Mesothelial cell of epicardium (in vitro differentiated cells): ENCODE measurements at regions not wholly inside any gene's neighbourhood (a gene's known extent, or its start where the extent isn't known, plus 50 kb on each side); places are given as distances from the start of the nearest gene placed in this dataset.

Source experiments
- DNase-seq, 2 experiments: peaks; one replicate each; pipeline ENCODE4 v3.0.0; 2021; ENCODE audit warnings: low spot score in 2 of 2; ENCODE audit not compliant: unreplicated experiment in 2 of 2
- H3K27ac Mint-ChIP-seq: 2 replicates; pipeline ENCODE4 v1.8.0; 2021; ENCODE audit warnings: mixed read lengths
- H3K27me3 Mint-ChIP-seq: 2 replicates; pipeline ENCODE4 v1.8.0; 2021; ENCODE audit warnings: low read depth, mixed read lengths
- H3K36me3 Mint-ChIP-seq: 2 replicates; pipeline ENCODE4 v1.8.0; 2021; ENCODE audit warnings: mixed read lengths
- H3K4me1 Mint-ChIP-seq: 2 replicates; pipeline ENCODE4 v1.8.0; 2021; ENCODE audit warnings: mixed read lengths
- H3K4me3 Mint-ChIP-seq: 2 replicates; pipeline ENCODE4 v1.8.0; 2021; ENCODE audit warnings: mild to moderate bottlenecking, moderate library complexity, mixed read lengths
- H3K9me3 Mint-ChIP-seq: 2 replicates; pipeline ENCODE4 v1.8.0; 2021; ENCODE audit warnings: mixed read lengths
- TF ChIP-seq, protein P1 (sequence below): fragments of 200-600 bp; sonication (generic); IDR thresholded peaks from one replicate; pipeline ENCODE4 v1.5.0; 2021; ENCODE audit warnings: antibody characterized with exemption; ENCODE audit not compliant: unreplicated experiment

DNA sequence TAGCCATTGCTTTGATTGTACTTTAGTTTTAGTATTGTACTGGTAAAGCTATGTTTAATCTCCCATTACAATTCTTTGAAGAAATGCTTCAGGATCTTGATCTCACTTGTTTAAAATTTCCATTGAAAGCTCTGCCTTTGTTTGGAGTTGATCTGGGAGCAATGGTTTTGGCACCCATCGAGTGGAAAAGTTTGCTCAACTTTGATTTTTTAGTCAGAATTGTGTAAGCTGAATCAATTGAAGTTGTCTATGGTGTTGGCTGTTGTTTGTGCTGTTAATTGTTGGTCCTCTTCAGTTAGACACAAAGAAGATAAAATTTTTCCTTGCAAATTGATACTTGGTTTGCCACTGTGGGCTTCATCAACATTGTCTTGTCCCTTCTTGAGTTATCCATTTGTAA is 99.8 kb upstream of the ADAD1 start:
- Mint-ChIP-seq H3K4me3 (no peak overlapping the region), H3K27me3 (no peaks in the 10 kb centered on the region), H3K9me3 (no peaks in the 10 kb centered on the region), H3K27ac (no peak overlapping the region), H3K36me3 (peaks cover 30% of the 10 kb centered on the region), H3K4me1 (no peaks in the 10 kb centered on the region)
- TF ChIP-seq, protein P1, sequence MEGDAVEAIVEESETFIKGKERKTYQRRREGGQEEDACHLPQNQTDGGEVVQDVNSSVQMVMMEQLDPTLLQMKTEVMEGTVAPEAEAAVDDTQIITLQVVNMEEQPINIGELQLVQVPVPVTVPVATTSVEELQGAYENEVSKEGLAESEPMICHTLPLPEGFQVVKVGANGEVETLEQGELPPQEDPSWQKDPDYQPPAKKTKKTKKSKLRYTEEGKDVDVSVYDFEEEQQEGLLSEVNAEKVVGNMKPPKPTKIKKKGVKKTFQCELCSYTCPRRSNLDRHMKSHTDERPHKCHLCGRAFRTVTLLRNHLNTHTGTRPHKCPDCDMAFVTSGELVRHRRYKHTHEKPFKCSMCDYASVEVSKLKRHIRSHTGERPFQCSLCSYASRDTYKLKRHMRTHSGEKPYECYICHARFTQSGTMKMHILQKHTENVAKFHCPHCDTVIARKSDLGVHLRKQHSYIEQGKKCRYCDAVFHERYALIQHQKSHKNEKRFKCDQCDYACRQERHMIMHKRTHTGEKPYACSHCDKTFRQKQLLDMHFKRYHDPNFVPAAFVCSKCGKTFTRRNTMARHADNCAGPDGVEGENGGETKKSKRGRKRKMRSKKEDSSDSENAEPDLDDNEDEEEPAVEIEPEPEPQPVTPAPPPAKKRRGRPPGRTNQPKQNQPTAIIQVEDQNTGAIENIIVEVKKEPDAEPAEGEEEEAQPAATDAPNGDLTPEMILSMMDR, result no peak
- DNase-seq, result no peak

DNA sequence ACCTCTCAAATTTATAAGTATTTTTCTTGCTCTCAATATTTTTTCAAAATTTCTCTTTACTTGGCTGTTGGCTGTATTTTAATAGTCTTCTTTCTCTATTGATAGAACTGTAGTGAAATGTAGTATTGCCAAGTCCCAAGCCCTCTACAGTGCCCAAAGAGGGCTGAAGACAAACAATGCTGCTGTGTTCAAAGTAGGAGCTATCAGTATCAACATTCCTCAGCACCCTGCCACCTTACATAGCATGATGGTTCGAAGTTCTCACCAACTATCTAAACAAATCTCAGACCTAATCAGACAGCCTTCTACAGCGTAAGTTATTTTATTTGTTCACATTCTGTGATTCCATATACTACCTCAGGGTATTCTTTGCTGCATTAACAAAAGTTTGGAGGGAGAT is 99.1 kb upstream of the ADAD1 start:
- Mint-ChIP-seq H3K27me3 (no peaks in the 10 kb centered on the region), H3K36me3 (peaks cover 30% of the 10 kb centered on the region), H3K4me1 (no peaks in the 10 kb centered on the region), H3K4me3 (no peak overlapping the region), H3K9me3 (no peaks in the 10 kb centered on the region), H3K27ac (no peak overlapping the region)
- TF ChIP-seq, protein P1, result no peak
- no peak for DNase-seq

DNA sequence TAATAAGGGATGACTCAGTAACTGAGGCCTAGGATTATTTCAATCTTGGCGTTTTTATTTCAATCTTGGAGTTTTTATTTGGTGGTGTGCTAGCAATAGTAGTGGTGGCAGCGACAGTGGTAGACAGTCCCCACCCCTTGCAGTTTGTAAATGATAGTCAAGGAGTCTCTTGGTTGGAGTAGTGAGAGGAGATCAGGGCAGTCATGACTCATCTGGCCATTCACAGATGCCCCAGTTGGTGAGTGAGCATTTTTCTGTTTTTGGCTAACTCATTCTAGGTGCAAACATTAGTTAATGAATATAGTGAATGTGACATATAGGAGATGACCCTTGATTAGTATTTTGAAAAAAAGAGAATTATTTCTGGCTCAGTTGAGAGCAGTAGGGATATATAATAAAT is 93.5 kb upstream of the ADAD1 start:
- H3K27me3 Mint-ChIP-seq, result no peaks in the 10 kb centered on the region
- no peak overlapping the region for H3K27ac Mint-ChIP-seq
- H3K4me3 Mint-ChIP-seq, result no peak overlapping the region
- DNase-seq, result no peak
- H3K4me1 Mint-ChIP-seq, result no peaks in the 10 kb centered on the region
- TF ChIP-seq, protein P1, result no peak
- no peaks in the 10 kb centered on the region for H3K9me3 Mint-ChIP-seq
- peaks cover 24% of the 10 kb centered on the region for H3K36me3 Mint-ChIP-seq

- Mint-ChIP-seq H3K9me3 (peaks cover 30% of the 10 kb centered on the region), H3K4me1 (no peaks in the 10 kb centered on the region), H3K36me3 (peaks cover 57% of the 10 kb centered on the region), H3K4me3 (no peak overlapping the region), H3K27ac (no peak overlapping the region), H3K27me3 (no peaks in the 10 kb centered on the region)
- DNase-seq, result no peak
- TF ChIP-seq, protein P1, result no peak
Measured at GRCh38 chr4:122293374-122294365, 85.1 kb upstream of the ADAD1 start.

- H3K36me3 Mint-ChIP-seq, result peaks cover 39% of the 10 kb centered on the region
- H3K4me1 Mint-ChIP-seq, result no peaks in the 10 kb centered on the region
- peaks cover 30% of the 10 kb centered on the region for H3K9me3 Mint-ChIP-seq
- DNase-seq, result no peak
- no peaks in the 10 kb centered on the region for H3K27me3 Mint-ChIP-seq
- no peak overlapping the region for H3K27ac Mint-ChIP-seq
- H3K4me3 Mint-ChIP-seq, result no peak overlapping the region
- TF ChIP-seq, protein P1, result no peak
Measured at GRCh38 chr4:122297694-122298093, 81.1 kb upstream of the ADAD1 start.
